ENCODE measurements at regions not wholly inside any gene's neighbourhood (a gene's known extent, or its start where the extent isn't known, plus 50 kb on each side); places are given as distances from the start of the nearest gene placed in this dataset.

- TF ChIP-seq CTCF (IDR thresholded peaks at IDR 0.05) (no peak), POLR2A (IDR thresholded peaks at IDR 0.05) (no peak)
- no peaks in the 10 kb centered on the region for H3K9me3 ChIP-seq
- no peaks in the 10 kb centered on the region for H3K4me1 ChIP-seq
- H3K27ac ChIP-seq: no peak overlapping the region
- intact Hi-C loops (cut with DNase I; ENCODE audit: low total_unique reads): no loop called here
- no peak for DNase-seq
- no peaks in the 10 kb centered on the region for H3K36me3 ChIP-seq
- no peaks in the 10 kb centered on the region for H3K27me3 ChIP-seq
- no peak overlapping the region for H3K4me3 ChIP-seq
These were observed 161.4 kb upstream of the RARB start for GRCh38 chr3:25266677-25267076.

GRCh38 chr3:25272090-25272489 is 156.0 kb upstream of the RARB start:
- no peak for DNase-seq

GRCh38 chr3:25273582-25274171 is 154.4 kb upstream of the RARB start:
- no peaks in the 10 kb centered on the region for H3K4me1 ChIP-seq
- no peaks in the 10 kb centered on the region for H3K27me3 ChIP-seq
- H3K36me3 ChIP-seq: no peaks in the 10 kb centered on the region
- no peaks in the 10 kb centered on the region for H3K9me3 ChIP-seq
- H3K27ac ChIP-seq: no peak overlapping the region
- no peak overlapping the region for H3K4me3 ChIP-seq
- no peak for DNase-seq
- TF ChIP-seq POLR2A (IDR thresholded peaks at IDR 0.05) (no peak), CTCF (IDR thresholded peaks at IDR 0.05) (no peak)
- intact Hi-C loops (cut with DNase I; ENCODE audit: low total_unique reads): no loop called here

More at GRCh38 chr3:25272090-25272489, 156.0 kb upstream of the RARB start:
- Histone ChIP-seq H3K36me3 (no peaks in the 10 kb centered on the region), H3K4me3 (no peak overlapping the region), H3K27me3 (no peaks in the 10 kb centered on the region), H3K9me3 (no peaks in the 10 kb centered on the region), H3K4me1 (no peaks in the 10 kb centered on the region), H3K27ac (no peak overlapping the region)
- intact Hi-C loops (cut with DNase I; ENCODE audit: low total_unique reads): no loop called here
- TF ChIP-seq POLR2A (IDR thresholded peaks at IDR 0.05) (no peak), CTCF (IDR thresholded peaks at IDR 0.05) (no peak)

GRCh38 chr3:25277503-25277902 is 150.6 kb upstream of the RARB start:
- Histone ChIP-seq H3K27ac (no peak overlapping the region), H3K9me3 (no peaks in the 10 kb centered on the region), H3K4me3 (no peak overlapping the region), H3K4me1 (no peaks in the 10 kb centered on the region), H3K27me3 (no peaks in the 10 kb centered on the region), H3K36me3 (no peaks in the 10 kb centered on the region)
- DNase-seq: no peak
- intact Hi-C loops (cut with DNase I; ENCODE audit: low total_unique reads): no loop called here
- no peak for TF ChIP-seq POLR2A (IDR thresholded peaks at IDR 0.05)
- TF ChIP-seq CTCF (IDR thresholded peaks at IDR 0.05): no peak

- Histone ChIP-seq H3K27ac (no peak overlapping the region), H3K36me3 (no peaks in the 10 kb centered on the region)
- intact Hi-C loops (cut with DNase I; ENCODE audit: low total_unique reads): no loop called here
These were observed 146.9 kb upstream of the RARB start for GRCh38 chr3:25281041-25281731.

More at GRCh38 chr3:25281041-25281731, 146.9 kb upstream of the RARB start:
- no peak for DNase-seq
- Histone ChIP-seq H3K27me3 (no peaks in the 10 kb centered on the region), H3K4me1 (no peaks in the 10 kb centered on the region), H3K9me3 (no peaks in the 10 kb centered on the region), H3K4me3 (no peak overlapping the region)
- TF ChIP-seq CTCF (IDR thresholded peaks at IDR 0.05) (no peak), POLR2A (IDR thresholded peaks at IDR 0.05) (no peak)
